Neural cell (in vitro differentiated cells): ENCODE measurements at regions not wholly inside any gene's neighbourhood (a gene's known extent, or its start where the extent isn't known, plus 50 kb on each side); places are given as distances from the start of the nearest gene placed in this dataset.

Experiments used
- H2AFZ ChIP-seq: fragments of 200-600, 300-800 bp; sonication (generic), shearing (Covaris generic); 2 replicates; pipeline ENCODE4 v1.6.0; 2014; ENCODE audit warnings: low read depth, mild to moderate bottlenecking, antibody characterized with exemption, low read length, moderate library complexity
- H3F3A ChIP-seq: fragments of 200-600 bp; shearing (Covaris generic); 2 replicates; pipeline ENCODE4 v1.6.1; 2016; ENCODE audit warnings: mild to moderate bottlenecking, moderate library complexity, mixed read lengths, antibody characterized with exemption, low read length; ENCODE audit not compliant: insufficient read depth, poor library complexity, severe bottlenecking
- H3K27ac ChIP-seq: fragments of 200-600, 300-800 bp; sonication (generic), shearing (Covaris generic); 2 replicates; pipeline ENCODE4 v1.5.1; 2014; ENCODE audit warnings: mild to moderate bottlenecking, low read length, moderate library complexity
- H3K27me3 ChIP-seq: fragments of 300-800, 200-600 bp; sonication (generic), shearing (Covaris generic); 2 replicates; pipeline ENCODE4 v1.6.0; 2014; ENCODE audit warnings: mild to moderate bottlenecking, low read depth, low read length, moderate library complexity; ENCODE audit not compliant: insufficient read depth
- H3K36me3 ChIP-seq: fragments of 300-800, 200-600 bp; sonication (generic), shearing (Covaris generic); 2 replicates; pipeline ENCODE4 v1.5.1; 2014; ENCODE audit warnings: mild to moderate bottlenecking, antibody characterized with exemption, low read length, moderate library complexity; ENCODE audit not compliant: insufficient read depth
- H3K4me2 ChIP-seq: fragments of 300-800, 200-600 bp; sonication (generic), shearing (Covaris generic); 2 replicates; pipeline ENCODE4 v1.6.0; 2014; ENCODE audit warnings: mild to moderate bottlenecking, low read length
- H3K4me3 ChIP-seq: fragments of 300-800, 200-600 bp; sonication (generic), shearing (Covaris generic); 2 replicates; pipeline ENCODE4 v1.5.1; 2014; ENCODE audit warnings: mild to moderate bottlenecking, low read length, moderate library complexity
- H3K79me2 ChIP-seq: fragments of 200-600 bp; shearing (Covaris generic); replicated peaks from 2 replicates; pipeline ENCODE4 v1.6.0; 2014; ENCODE audit warnings: mild to moderate bottlenecking, low read length, moderate library complexity; ENCODE audit not compliant: insufficient read depth
- H3K9ac ChIP-seq: fragments of 300-800, 200-600 bp; sonication (generic), shearing (Covaris generic); 2 replicates; pipeline ENCODE4 v1.6.1; 2016; ENCODE audit warnings: mild to moderate bottlenecking, low read length, mixed read lengths
- H3K9me2 ChIP-seq: fragments of 200-600 bp; shearing (Covaris generic); 2 replicates; pipeline ENCODE4 v1.6.1; 2016; ENCODE audit warnings: mild to moderate bottlenecking, low read length, mixed read lengths; ENCODE audit not compliant: insufficient read depth
- H3K9me3 ChIP-seq: fragments of 200-600, 300-800 bp; sonication (generic), shearing (Covaris generic); 2 replicates; pipeline ENCODE4 v1.6.1; 2016; ENCODE audit warnings: mild to moderate bottlenecking, mixed run types, low read length, moderate library complexity, mixed read lengths
- H4K20me1 ChIP-seq: fragments of 200-600 bp; shearing (Covaris generic); 2 replicates; pipeline ENCODE4 v1.6.1; 2016; ENCODE audit warnings: mild to moderate bottlenecking, mixed run types; ENCODE audit not compliant: insufficient read depth
- CTCF ChIP-seq: fragments of 450-650 bp; IDR thresholded peaks from 2 replicates; pipeline ENCODE4 v1.5.1; 2014; ENCODE audit warnings: antibody characterized with exemption, mild to moderate bottlenecking, moderate library complexity; ENCODE audit not compliant: poor library complexity, severe bottlenecking
- EP300 ChIP-seq: fragments of 450-650 bp; conservative IDR thresholded peaks from 2 replicates; pipeline ENCODE4 v1.6.1; 2014; ENCODE audit warnings: antibody characterized with exemption, mild to moderate bottlenecking, moderate library complexity; ENCODE audit not compliant: poor library complexity, severe bottlenecking
- EZH2 ChIP-seq: fragments of 200-600, 300-800 bp; shearing (Covaris generic), sonication (generic); IDR thresholded peaks from 2 replicates; pipeline ENCODE4 v1.6.1; 2014; ENCODE audit warnings: antibody characterized with exemption, low read length, borderline replicate concordance, mild to moderate bottlenecking; ENCODE audit not compliant: insufficient read depth, poor library complexity, severe bottlenecking
- MXI1 ChIP-seq: fragments of 450-650 bp; conservative IDR thresholded peaks from 2 replicates; pipeline ENCODE4 v1.6.1; 2014; ENCODE audit warnings: antibody characterized with exemption, mild to moderate bottlenecking; ENCODE audit not compliant: poor library complexity, severe bottlenecking
- POLR2AphosphoS5 ChIP-seq: IDR thresholded peaks from 2 replicates; pipeline ENCODE4 v1.6.1; 2012
- RAD21 ChIP-seq: fragments of 450-650 bp; conservative IDR thresholded peaks from 2 replicates; pipeline ENCODE4 v1.6.1; 2014; ENCODE audit warnings: antibody characterized with exemption, mild to moderate bottlenecking, moderate library complexity
- REST ChIP-seq: IDR thresholded peaks from 2 replicates; pipeline ENCODE4 v1.6.1; 2012; ENCODE audit warnings: borderline replicate concordance
- SMC3 ChIP-seq: fragments of 450-650 bp; conservative IDR thresholded peaks from 2 replicates; pipeline ENCODE4 v1.6.1; 2014; ENCODE audit warnings: antibody characterized with exemption, mild to moderate bottlenecking, moderate library complexity; ENCODE audit not compliant: poor library complexity
- TAF1 ChIP-seq: IDR thresholded peaks from 2 replicates; pipeline ENCODE4 v1.6.1; 2012; ENCODE audit warnings: low read depth

- Histone ChIP-seq H3K36me3 (no peaks in the 10 kb centered on the region), H3K9me3 (no peaks in the 10 kb centered on the region), H3F3A (no peaks in the 10 kb centered on the region), H3K4me3 (no peak overlapping the region), H3K4me2 (no peak overlapping the region), H3K9me2 (no peaks in the 10 kb centered on the region), H4K20me1 (no peaks in the 10 kb centered on the region), H3K27me3 (no peaks in the 10 kb centered on the region), H3K27ac (no peak overlapping the region), H3K79me2 (no peaks in the 10 kb centered on the region), H3K9ac (no peak overlapping the region), H2AFZ (no peak overlapping the region)
- no peak for TF ChIP-seq EP300
- no peak for TF ChIP-seq REST
- TF ChIP-seq CTCF = no peak
- TF ChIP-seq SMC3 = no peak
- no peak for TF ChIP-seq POLR2AphosphoS5
- no peak for TF ChIP-seq EZH2
- TF ChIP-seq TAF1 = no peak
- TF ChIP-seq RAD21 = no peak
Observed at GRCh38 chr18:52077251-52077983, 262.6 kb upstream of the DCC start.

- no peaks in the 10 kb centered on the region for H3K79me2 ChIP-seq
- H3K9ac ChIP-seq = no peak overlapping the region
- no peak overlapping the region for H3K27ac ChIP-seq
- H3K36me3 ChIP-seq = no peaks in the 10 kb centered on the region
- no peak overlapping the region for H3K4me2 ChIP-seq
- no peak overlapping the region for H3K4me3 ChIP-seq
- H3K9me2 ChIP-seq = no peaks in the 10 kb centered on the region
- H4K20me1 ChIP-seq = no peaks in the 10 kb centered on the region
- H3K9me3 ChIP-seq = no peaks in the 10 kb centered on the region
- no peaks in the 10 kb centered on the region for H3F3A ChIP-seq
- no peak overlapping the region for H2AFZ ChIP-seq
- H3K27me3 ChIP-seq = no peaks in the 10 kb centered on the region
- no peak for TF ChIP-seq CTCF
- no peak for TF ChIP-seq SMC3
- no peak for TF ChIP-seq EP300
- TF ChIP-seq POLR2AphosphoS5 = no peak
- TF ChIP-seq REST = no peak
- TF ChIP-seq MXI1 = no peak
- no peak for TF ChIP-seq RAD21
Observed at GRCh38 chr18:52082246-52082645, 257.8 kb upstream of the DCC start.
